Esophagus muscularis mucosa (tissue), 4 donors: ENCODE measurements at regions not wholly inside any gene's neighbourhood (a gene's known extent, or its start where the extent isn't known, plus 50 kb on each side); places are given as distances from the start of the nearest gene placed in this dataset.

Experiments
- EP300 ChIP-seq: sonication (generic); formaldehyde crosslinking; IDR thresholded peaks from one replicate; pipeline ENCODE4 v1.6.1; 2017; ENCODE audit warnings: antibody characterized with exemption
- POLR2A ChIP-seq: fragments of 450-650 bp; IDR thresholded peaks from one replicate; pipeline ENCODE4 v1.6.1; 2017; ENCODE audit warnings: antibody characterized with exemption, moderate library complexity, mild to moderate bottlenecking, low read depth
- POLR2AphosphoS5 ChIP-seq, 2 donors: sonication (generic); formaldehyde crosslinking; IDR thresholded peaks; one replicate each; pipeline ENCODE4 v1.6.1; 2017; ENCODE audit warnings: antibody characterized with exemption in 2 of 2
- TF ChIP-seq, protein P1 (sequence below), 3 experiments: fragments of 200-600 bp in 2 of 3; fragments of 450-650 bp in 1 of 3; sonication (generic) in 2 of 3; IDR thresholded peaks; one replicate each; pipeline ENCODE4 v1.5.1; 2017 to 2019; ENCODE audit warnings: antibody characterized with exemption in 3 of 3, mild to moderate bottlenecking in 2 of 3, moderate library complexity in 1 of 3

DNA sequence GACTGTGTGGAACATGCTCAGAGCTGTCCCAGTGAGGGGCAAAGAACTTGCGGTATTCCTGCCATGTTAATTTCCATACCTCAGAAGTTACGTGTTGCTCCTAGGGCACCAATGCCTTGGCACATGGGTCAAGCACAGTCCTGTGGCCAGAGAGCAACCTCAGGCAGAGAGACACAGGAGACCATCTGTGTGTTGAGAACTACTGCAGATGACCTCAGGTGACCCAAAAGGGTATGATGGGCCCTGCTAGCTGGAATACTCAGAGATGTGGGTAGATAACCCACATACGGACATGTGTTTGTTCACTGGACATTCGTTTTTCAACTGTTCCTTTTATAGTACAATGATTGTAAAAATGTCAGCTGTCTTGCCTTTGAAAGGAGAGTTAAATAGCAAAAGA, 71.5 kb upstream of the BMP2 start:
- TF ChIP-seq, protein P1, sequence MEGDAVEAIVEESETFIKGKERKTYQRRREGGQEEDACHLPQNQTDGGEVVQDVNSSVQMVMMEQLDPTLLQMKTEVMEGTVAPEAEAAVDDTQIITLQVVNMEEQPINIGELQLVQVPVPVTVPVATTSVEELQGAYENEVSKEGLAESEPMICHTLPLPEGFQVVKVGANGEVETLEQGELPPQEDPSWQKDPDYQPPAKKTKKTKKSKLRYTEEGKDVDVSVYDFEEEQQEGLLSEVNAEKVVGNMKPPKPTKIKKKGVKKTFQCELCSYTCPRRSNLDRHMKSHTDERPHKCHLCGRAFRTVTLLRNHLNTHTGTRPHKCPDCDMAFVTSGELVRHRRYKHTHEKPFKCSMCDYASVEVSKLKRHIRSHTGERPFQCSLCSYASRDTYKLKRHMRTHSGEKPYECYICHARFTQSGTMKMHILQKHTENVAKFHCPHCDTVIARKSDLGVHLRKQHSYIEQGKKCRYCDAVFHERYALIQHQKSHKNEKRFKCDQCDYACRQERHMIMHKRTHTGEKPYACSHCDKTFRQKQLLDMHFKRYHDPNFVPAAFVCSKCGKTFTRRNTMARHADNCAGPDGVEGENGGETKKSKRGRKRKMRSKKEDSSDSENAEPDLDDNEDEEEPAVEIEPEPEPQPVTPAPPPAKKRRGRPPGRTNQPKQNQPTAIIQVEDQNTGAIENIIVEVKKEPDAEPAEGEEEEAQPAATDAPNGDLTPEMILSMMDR (IDR thresholded peaks at IDR 0.05) = no peak
- no peak for TF ChIP-seq POLR2AphosphoS5 (IDR thresholded peaks at IDR 0.05)
- TF ChIP-seq EP300 = no peak
- TF ChIP-seq POLR2A = no peak
